Kidney epithelial cell (primary cell): ENCODE measurements at regions not wholly inside any gene's neighbourhood (a gene's known extent, or its start where the extent isn't known, plus 50 kb on each side); places are given as distances from the start of the nearest gene placed in this dataset.

ENCODE experiments used
- DNase-seq: peaks from one replicate; pipeline ENCODE4 v3.0.0-alpha.2; 2010; ENCODE audit warnings: low read depth
- H3K27me3 ChIP-seq: 2 replicates; pipeline ENCODE4 v1.6.0; 2011; ENCODE audit warnings: low read length; ENCODE audit not compliant: control insufficient read depth, insufficient read depth
- H3K36me3 ChIP-seq: 2 replicates; pipeline ENCODE4 v1.5.1; 2011; ENCODE audit warnings: low read length; ENCODE audit not compliant: control insufficient read depth, insufficient read depth
- H3K4me3 ChIP-seq: 2 replicates; pipeline ENCODE4 v1.5.1; 2011; ENCODE audit warnings: low read depth, mild to moderate bottlenecking, control low read depth, low read length
- CTCF ChIP-seq: IDR thresholded peaks from 2 replicates; pipeline ENCODE4 v1.5.1; 2011; ENCODE audit warnings: mild to moderate bottlenecking, moderate library complexity, low read length, control low read depth, inconsistent platforms; ENCODE audit not compliant: insufficient read depth, poor library complexity, severe bottlenecking

GRCh38 chr13:38176664-38177063 is 173.0 kb upstream of the UFM1 start:
- DNase-seq = no peak
- Histone ChIP-seq H3K4me3 (no peak overlapping the region), H3K36me3 (no peaks in the 10 kb centered on the region), H3K27me3 (no peaks in the 10 kb centered on the region)
- no peak for TF ChIP-seq CTCF

GRCh38 chr13:38173403-38173802 is 176.2 kb upstream of the UFM1 start:
- no peaks in the 10 kb centered on the region for H3K36me3 ChIP-seq
- DNase-seq = no peak
- H3K4me3 ChIP-seq = no peak overlapping the region
- H3K27me3 ChIP-seq = no peaks in the 10 kb centered on the region
- no peak for TF ChIP-seq CTCF

GRCh38 chr13:38167164-38167822 is 182.4 kb upstream of the UFM1 start:
- Histone ChIP-seq H3K36me3 (no peaks in the 10 kb centered on the region), H3K27me3 (no peaks in the 10 kb centered on the region), H3K4me3 (no peak overlapping the region)
- no peak for DNase-seq
- no peak for TF ChIP-seq CTCF

GRCh38 chr13:38166116-38166515 is 183.5 kb upstream of the UFM1 start:
- Histone ChIP-seq H3K27me3 (no peaks in the 10 kb centered on the region), H3K4me3 (no peak overlapping the region), H3K36me3 (no peaks in the 10 kb centered on the region)
- peak; percentile 16 for DNase-seq
- no peak for TF ChIP-seq CTCF

GRCh38 chr13:38160131-38160530 is 189.5 kb upstream of the UFM1 start:
- Histone ChIP-seq H3K36me3 (no peaks in the 10 kb centered on the region), H3K27me3 (no peaks in the 10 kb centered on the region), H3K4me3 (no peak overlapping the region)
- no peak for TF ChIP-seq CTCF
- no peak for DNase-seq

- H3K27me3 ChIP-seq = no peaks in the 10 kb centered on the region
- DNase-seq = no peak
- H3K36me3 ChIP-seq = no peaks in the 10 kb centered on the region
- no peak for TF ChIP-seq CTCF
- H3K4me3 ChIP-seq = no peak overlapping the region
Observed at GRCh38 chr13:38159710-38160109, 189.9 kb upstream of the UFM1 start.
